Activated CD4-positive, alpha-beta T cell treated with anti-CD3 and anti-CD28 coated beads, Interleukin-2, amount 10 ng/mL, durations not matched to agents 7 days and 5 days (primary cell): ENCODE measurements at regions not wholly inside any gene's neighbourhood (a gene's known extent, or its start where the extent isn't known, plus 50 kb on each side); places are given as distances from the start of the nearest gene placed in this dataset.
"Not testable (repeated sequence)": the region's sequence is repeated elsewhere in the genome, so short reads cannot be mapped to it uniquely, and the experiment has no call there.

Experiments
- CTCF ChIA-PET: fragments of 350-600 bp; sonication (Branson Sonifier 250); formaldehyde crosslinking; loops from one replicate; lab custom pipeline; 2021; ENCODE audit warnings: antibody characterized with exemption; lab: Charles Lee
- POLR2A ChIA-PET: fragments of 350-600 bp; sonication (Branson Sonifier 250); formaldehyde crosslinking; loops from one replicate; lab custom pipeline; 2021; ENCODE audit warnings: antibody characterized with exemption; lab: Charles Lee
- DNase-seq: peaks from one replicate; pipeline ENCODE4 v3.0.0-alpha.2; 2020
- H3K27ac Mint-ChIP-seq: one replicate; pipeline ENCODE4 v1.8.0; 2021; ENCODE audit warnings: mild to moderate bottlenecking, moderate library complexity, mixed read lengths
- H3K27me3 Mint-ChIP-seq: one replicate; pipeline ENCODE4 v1.8.0; 2021; ENCODE audit warnings: mixed read lengths
- H3K36me3 Mint-ChIP-seq: one replicate; pipeline ENCODE4 v1.8.0; 2021; ENCODE audit warnings: low read depth, mixed read lengths
- H3K4me1 Mint-ChIP-seq: one replicate; pipeline ENCODE4 v1.8.0; 2021; ENCODE audit warnings: mixed read lengths
- H3K4me3 Mint-ChIP-seq: one replicate; pipeline ENCODE4 v1.8.0; 2021; ENCODE audit warnings: mild to moderate bottlenecking, moderate library complexity, mixed read lengths
- H3K9me3 Mint-ChIP-seq: one replicate; pipeline ENCODE4 v1.8.0; 2021; ENCODE audit warnings: mixed read lengths

DNA sequence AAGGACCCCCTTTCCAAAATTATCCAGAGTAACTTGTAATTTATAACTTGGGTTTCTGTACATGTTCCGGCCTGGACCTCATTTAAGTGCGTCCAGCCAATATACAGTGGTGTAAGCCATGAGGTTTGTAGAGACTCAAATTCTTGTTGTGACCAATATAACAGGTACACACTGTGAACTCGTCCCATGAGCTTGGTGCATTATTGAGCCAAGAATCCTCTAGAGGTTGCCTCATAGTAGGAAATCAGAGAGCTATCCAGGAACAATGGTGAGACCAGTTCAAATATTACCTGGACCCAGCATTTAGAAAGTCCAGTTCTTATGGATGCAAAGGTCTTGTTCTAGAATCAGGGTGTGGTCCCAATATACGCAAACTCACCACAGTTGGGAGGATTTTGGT, 138.2 kb downstream of the NPIPB5 start:
- POLR2A ChIA-PET: no interaction called here

DNA sequence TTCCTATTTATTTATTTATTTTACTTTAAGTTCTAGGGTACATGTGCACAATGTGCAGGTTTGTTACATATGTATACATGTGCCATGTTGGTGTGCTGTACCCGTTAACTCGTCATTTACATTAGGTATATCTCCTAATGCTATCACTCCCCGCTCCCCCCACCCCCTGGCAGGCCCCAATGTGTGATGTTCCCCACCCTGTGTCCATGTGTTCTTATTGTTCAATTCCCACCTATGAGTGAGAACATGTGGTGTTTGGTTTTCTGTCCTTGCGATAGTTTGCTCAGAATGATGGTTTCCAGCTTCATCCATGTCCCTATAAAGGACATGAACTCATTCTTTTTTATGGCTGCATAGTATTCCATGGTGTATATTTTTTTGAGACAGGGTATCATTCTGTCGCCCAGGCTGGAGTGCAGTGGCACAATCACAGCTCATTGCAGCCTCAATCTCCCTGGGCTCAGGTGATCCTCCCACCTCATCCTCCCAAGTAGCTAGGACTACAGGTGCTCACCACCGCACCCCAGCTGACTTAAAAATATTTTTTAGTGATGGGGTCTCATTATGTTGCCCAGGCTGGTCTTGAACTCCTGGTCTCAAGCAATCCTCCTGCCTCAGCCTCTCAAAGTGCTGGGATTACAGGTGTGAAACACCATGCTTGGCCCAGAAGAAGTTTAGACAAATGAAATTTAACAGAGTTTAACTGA, 140.6 kb downstream of the NPIPB5 start:
- H3K27ac Mint-ChIP-seq, H3K9me3 Mint-ChIP-seq, H3K27me3 Mint-ChIP-seq, H3K4me3 Mint-ChIP-seq, POLR2A ChIA-PET, H3K4me1 Mint-ChIP-seq, DNase-seq, H3K36me3 Mint-ChIP-seq: not testable (repeated sequence)
- CTCF ChIA-PET: interaction anchor here (0.5 kb wide), 1 partner anchor 431 kb away, joined by 5 read pairs; no protein-coding TSS in a partner anchor

More for the DNA sequence above, 138.2 kb downstream of the NPIPB5 start:
- CTCF ChIA-PET: no interaction called here
- H3K4me1 Mint-ChIP-seq: no peaks in the 10 kb centered on the region
- H3K36me3 Mint-ChIP-seq: no peaks in the 10 kb centered on the region
- no peaks in the 10 kb centered on the region for H3K9me3 Mint-ChIP-seq
- H3K27ac Mint-ChIP-seq: no peak overlapping the region
- H3K27me3 Mint-ChIP-seq: peaks cover 3% of the 10 kb centered on the region
- no peak for DNase-seq
- no peak overlapping the region for H3K4me3 Mint-ChIP-seq

DNA sequence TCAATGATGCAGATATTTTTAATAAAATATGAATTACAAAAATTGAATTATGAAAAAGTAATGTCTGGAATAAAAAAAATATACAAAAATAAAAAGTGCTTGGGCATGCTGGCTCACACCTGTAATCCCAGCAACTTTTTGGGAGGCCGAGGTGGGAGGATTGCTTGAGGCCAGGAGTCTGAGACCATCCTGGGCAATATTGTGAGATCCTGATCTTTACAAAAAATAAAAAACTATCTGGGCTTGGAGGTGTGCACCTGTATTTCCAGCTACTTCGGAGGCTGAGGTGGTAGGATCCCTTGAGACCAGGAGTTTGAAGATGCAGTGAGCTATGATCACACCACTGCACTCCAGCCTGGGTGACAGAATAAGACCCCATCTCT, 141.8 kb downstream of the NPIPB5 start:
- Mint-ChIP-seq H3K27ac (no peak overlapping the region), H3K9me3 (no peaks in the 10 kb centered on the region), H3K4me3 (no peak overlapping the region), H3K4me1 (no peaks in the 10 kb centered on the region), H3K36me3 (no peaks in the 10 kb centered on the region), H3K27me3 (peaks cover 3% of the 10 kb centered on the region)
- POLR2A ChIA-PET: no interaction called here
- CTCF ChIA-PET: no interaction called here
- no peak for DNase-seq

DNA sequence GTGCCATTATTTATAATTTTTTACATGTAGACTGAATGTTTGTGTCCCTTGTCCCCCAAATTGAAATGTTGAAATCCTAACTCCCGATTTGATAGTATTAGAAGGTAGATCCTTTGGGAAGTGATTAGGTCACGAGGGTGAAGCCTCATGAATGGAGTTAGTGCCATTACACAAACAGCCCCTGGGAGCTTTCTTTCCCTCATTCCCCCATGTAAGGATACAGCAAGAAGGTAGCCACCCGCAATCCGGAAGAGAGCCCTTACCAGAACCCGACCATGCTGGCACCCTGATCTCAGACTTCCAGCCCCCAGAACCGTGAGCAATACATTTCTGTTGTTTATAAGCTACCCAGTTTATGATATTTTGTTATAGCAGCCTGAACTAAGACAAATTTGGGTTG, 143.2 kb downstream of the NPIPB5 start:
- H3K9me3 Mint-ChIP-seq: no peaks in the 10 kb centered on the region
- DNase-seq: no peak

DNA sequence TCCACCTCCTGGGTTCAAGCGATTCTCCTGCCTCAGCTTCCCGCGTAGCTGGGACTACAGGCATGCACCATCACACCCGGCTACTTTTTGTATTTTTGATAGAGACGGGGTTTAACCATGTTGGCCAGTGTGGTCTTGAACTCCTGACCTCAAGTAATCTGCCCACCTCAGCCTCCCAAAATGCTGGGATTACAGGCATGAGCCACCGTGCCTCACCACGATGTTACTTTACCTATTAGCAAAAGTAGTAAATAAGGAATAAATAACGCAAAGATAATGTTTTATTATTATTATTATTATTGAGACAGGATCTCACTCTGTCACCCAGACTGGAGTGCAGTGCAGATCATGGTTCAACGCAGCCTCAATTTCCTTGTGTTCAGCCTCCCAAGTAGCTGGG, 145.9 kb downstream of the NPIPB5 start:
- H3K9me3 Mint-ChIP-seq, H3K4me3 Mint-ChIP-seq, DNase-seq, H3K4me1 Mint-ChIP-seq, CTCF ChIA-PET, POLR2A ChIA-PET, H3K27ac Mint-ChIP-seq, H3K27me3 Mint-ChIP-seq, H3K36me3 Mint-ChIP-seq: not testable (repeated sequence)

More for the DNA sequence above, 143.2 kb downstream of the NPIPB5 start:
- POLR2A ChIA-PET: no interaction called here
- Mint-ChIP-seq H3K4me3 (no peak overlapping the region), H3K4me1 (no peaks in the 10 kb centered on the region), H3K27ac (no peak overlapping the region), H3K27me3 (peaks cover 3% of the 10 kb centered on the region), H3K36me3 (no peaks in the 10 kb centered on the region)
- CTCF ChIA-PET: no interaction called here

DNA sequence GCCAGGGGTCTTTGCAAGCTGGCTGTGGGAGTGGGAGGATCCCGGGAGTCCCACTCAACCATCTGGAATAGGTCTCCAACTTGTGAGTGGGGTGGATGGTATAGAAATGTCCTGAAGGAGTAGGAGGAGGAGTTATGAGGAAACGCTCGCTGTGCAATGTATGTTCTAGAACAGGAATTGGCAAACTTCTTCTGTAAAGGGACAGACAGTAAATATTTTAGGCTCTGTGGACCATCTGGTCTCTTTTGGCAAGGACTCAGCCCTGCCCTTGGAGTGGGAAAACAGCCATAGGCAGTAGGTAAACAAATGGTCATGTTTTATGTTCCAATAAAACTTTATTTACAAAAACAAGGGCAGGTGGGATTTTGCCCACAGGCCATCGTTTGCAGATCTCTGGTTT, 149.2 kb downstream of the NPIPB5 start:
- H3K27me3 Mint-ChIP-seq: no peaks in the 10 kb centered on the region
- ChIA-PET POLR2A (no interaction called here), CTCF (no interaction called here)
- H3K9me3 Mint-ChIP-seq: no peaks in the 10 kb centered on the region
- no peaks in the 10 kb centered on the region for H3K4me1 Mint-ChIP-seq
- no peak for DNase-seq
- H3K36me3 Mint-ChIP-seq: no peaks in the 10 kb centered on the region
- H3K27ac Mint-ChIP-seq: no peak overlapping the region
- no peak overlapping the region for H3K4me3 Mint-ChIP-seq

DNA sequence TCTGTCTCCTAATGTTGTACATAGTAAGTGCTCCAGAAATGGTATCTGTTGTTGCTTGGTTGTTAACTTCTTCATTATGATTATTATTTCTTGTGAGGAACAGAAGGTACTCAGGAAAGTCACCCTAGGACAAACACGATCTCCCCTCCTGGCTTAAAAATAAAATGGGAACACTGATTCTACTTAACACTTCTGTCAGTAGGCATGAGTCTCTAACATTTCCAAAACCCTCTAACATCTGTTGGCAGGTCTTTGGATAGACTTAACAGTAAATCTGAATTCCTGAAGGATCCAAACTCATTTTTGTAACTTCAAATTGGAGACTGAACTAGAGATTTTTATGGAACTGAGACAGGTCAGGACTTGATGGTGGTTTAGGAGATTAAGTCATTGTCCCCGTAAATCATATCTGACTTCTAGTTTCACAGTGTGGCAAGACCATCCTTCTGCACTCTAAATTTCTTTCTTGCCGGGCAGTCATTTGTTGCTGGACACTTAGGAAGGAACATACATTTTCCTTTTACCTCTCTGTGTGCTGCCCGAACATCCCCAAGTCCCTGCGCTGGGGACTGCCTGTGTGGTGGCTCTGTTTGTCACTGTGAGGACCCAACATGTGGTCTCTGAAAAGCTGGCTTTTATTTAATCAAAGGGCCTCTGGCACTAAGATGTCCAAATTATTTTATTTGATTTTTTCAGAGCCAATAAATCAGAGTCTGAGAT, 149.9 kb downstream of the NPIPB5 start:
- ChIA-PET POLR2A (no interaction called here), CTCF (no interaction called here)
- DNase-seq: no peak
- H3K9me3 Mint-ChIP-seq: no peaks in the 10 kb centered on the region
- H3K36me3 Mint-ChIP-seq: no peaks in the 10 kb centered on the region
- no peaks in the 10 kb centered on the region for H3K27me3 Mint-ChIP-seq
- H3K4me1 Mint-ChIP-seq: no peaks in the 10 kb centered on the region
- H3K4me3 Mint-ChIP-seq: no peak overlapping the region
- no peak overlapping the region for H3K27ac Mint-ChIP-seq

DNA sequence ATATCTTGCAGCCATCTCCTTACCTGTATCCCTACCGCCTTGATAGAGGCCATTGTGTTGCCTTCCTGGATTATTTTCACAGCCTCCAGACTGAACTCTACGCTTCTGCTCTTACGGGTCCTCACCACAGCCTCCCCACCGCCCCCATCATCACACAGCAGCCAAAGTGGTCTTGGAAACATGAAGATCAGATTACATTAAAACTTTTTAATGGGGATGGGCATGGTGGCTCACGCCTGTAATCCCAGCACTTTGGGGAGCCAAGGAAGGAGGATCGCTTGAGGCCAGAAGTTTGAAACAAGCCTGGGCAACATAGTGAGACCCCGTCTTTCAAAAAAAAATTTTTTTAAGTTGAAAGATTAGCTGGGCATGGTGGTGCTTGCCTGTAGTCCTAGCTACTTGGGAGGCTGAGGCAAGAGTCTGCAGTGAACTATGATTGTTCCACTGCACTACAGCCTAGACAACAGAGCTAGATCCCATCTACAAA, 150.5 kb downstream of the NPIPB5 start:
- Mint-ChIP-seq H3K36me3 (no peaks in the 10 kb centered on the region), H3K9me3 (no peaks in the 10 kb centered on the region), H3K4me3 (no peak overlapping the region), H3K27me3 (no peaks in the 10 kb centered on the region), H3K27ac (no peak overlapping the region), H3K4me1 (no peaks in the 10 kb centered on the region)
- POLR2A ChIA-PET: interaction anchor here (0.7 kb wide), 1 partner anchor 34 kb away, joined by 3 read pairs; no protein-coding TSS in a partner anchor
- CTCF ChIA-PET: no interaction called here
- DNase-seq: no peak

DNA sequence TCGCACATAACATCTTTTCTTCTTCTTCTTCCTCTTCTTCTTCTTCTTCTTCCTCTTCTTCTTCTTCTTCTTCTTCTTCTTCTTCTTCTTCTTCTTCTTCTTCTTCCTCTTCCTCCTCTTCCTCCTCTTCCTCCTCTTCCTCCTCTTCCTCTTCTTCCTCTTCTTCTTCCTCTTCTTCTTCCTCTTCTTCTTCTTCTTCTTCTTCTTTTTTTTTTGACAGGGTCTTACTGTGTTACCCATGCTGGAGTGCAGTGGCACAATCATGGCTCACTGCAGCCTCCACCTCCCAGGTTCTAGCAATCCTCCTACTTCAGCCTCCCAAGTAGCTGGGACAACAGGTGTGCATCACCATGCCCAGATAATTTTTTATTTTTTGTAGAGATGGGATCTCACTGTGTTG, 151.0 kb upstream of the HS3ST2 start:
- H3K27me3 Mint-ChIP-seq, H3K36me3 Mint-ChIP-seq, H3K4me1 Mint-ChIP-seq, H3K4me3 Mint-ChIP-seq, POLR2A ChIA-PET, DNase-seq, H3K27ac Mint-ChIP-seq, H3K9me3 Mint-ChIP-seq, CTCF ChIA-PET: not testable (repeated sequence)

DNA sequence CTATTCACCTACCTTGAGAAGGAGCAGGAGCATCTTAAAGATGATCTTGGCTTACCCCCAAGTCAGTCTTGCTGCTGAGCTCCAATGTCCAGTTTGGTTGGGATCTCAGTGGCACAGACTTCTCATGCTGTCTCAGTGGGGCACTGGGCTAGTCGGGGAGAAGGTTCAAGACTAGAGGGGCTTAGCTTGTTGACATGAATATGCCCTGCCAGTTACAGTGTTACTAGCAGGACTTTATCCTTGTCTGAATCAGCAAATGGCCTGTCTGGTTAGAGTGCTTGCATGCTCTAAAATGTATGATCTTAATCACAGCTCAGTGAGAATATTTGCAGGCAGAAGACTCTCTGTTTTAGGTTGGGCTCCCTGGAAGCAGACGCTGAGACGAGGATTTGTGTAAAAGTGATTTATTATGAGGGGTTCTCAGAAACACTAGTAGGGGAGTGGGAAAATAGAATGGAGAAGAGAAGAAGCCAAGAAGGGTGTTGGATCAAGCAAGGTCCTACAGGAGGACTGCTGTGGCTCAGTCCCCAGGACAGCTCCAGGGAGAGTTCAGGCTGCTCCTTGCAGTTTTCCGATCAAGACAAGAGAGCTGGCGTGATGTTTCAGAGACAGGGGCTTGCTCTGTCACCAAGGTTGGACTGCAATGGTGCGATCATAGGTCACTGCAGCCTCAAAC, 150.4 kb upstream of the HS3ST2 start:
- Mint-ChIP-seq H3K36me3 (no peaks in the 10 kb centered on the region), H3K27ac (no peak overlapping the region), H3K9me3 (no peaks in the 10 kb centered on the region), H3K27me3 (no peaks in the 10 kb centered on the region), H3K4me3 (no peak overlapping the region), H3K4me1 (no peaks in the 10 kb centered on the region)
- POLR2A ChIA-PET: no interaction called here
- CTCF ChIA-PET: no interaction called here
- DNase-seq: no peak

DNA sequence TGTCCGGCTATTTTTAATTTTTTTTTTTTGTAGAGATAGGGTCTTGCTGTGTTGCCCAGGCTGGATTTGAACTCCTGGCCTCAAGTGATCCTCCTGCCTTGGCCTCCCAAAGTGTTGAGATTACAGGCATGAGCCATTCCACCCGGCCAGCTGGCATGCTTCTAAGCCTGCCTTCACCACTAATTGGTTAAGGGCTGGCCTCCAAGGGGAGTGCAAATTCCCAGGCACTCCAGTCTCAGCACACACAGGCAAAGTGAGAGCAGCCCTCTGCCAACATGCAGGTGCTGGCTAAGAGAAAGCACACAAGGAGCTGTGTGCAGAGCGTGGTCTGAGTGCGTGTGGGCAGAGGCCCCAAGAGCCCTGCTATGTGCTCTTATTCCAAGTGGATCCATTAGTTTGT, 149.8 kb upstream of the HS3ST2 start:
- ChIA-PET CTCF (no interaction called here), POLR2A (no interaction called here)
- DNase-seq: no peak
- Mint-ChIP-seq H3K4me3 (no peak overlapping the region), H3K4me1 (no peaks in the 10 kb centered on the region), H3K36me3 (no peaks in the 10 kb centered on the region), H3K9me3 (no peaks in the 10 kb centered on the region), H3K27ac (no peak overlapping the region), H3K27me3 (no peaks in the 10 kb centered on the region)

DNA sequence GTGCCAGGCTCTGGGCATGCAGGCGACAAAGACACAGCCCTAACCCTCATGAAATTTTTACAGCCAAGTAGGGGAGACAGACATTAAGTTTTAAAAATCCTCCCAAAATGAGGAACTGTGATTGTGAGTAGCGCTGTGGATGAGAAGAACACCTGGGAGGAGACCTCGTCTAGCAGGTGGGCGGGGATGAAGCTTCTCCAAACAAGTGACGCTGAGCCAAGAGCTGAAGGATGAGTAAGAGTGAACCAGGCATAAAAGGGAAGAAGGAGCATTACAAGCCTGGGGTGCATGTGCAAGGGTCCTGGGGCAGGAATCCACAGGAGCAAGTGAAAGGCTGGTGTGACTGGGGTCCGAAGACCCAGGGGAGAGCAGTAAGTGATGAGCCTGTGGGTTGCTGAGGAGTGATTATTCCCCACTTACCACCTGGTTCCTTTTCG, 149.4 kb upstream of the HS3ST2 start:
- Mint-ChIP-seq H3K4me1 (no peaks in the 10 kb centered on the region), H3K27me3 (no peaks in the 10 kb centered on the region), H3K9me3 (no peaks in the 10 kb centered on the region), H3K36me3 (no peaks in the 10 kb centered on the region), H3K4me3 (no peak overlapping the region), H3K27ac (no peak overlapping the region)
- ChIA-PET POLR2A (no interaction called here), CTCF (interaction anchor here (0.6 kb wide), 1 partner anchor 1163 kb away, joined by 3 read pairs; no protein-coding TSS in a partner anchor)
- no peak for DNase-seq
